GM21515 (cell line): ENCODE measurements at regions not wholly inside any gene's neighbourhood (a gene's known extent, or its start where the extent isn't known, plus 50 kb on each side); places are given as distances from the start of the nearest gene placed in this dataset.

Experiments
- ATAC-seq: cut with Tn5 transposase; IDR thresholded peaks from one replicate; pipeline ENCODE4 v1.9.1; 2021; ENCODE audit not compliant: unreplicated experiment

DNA sequence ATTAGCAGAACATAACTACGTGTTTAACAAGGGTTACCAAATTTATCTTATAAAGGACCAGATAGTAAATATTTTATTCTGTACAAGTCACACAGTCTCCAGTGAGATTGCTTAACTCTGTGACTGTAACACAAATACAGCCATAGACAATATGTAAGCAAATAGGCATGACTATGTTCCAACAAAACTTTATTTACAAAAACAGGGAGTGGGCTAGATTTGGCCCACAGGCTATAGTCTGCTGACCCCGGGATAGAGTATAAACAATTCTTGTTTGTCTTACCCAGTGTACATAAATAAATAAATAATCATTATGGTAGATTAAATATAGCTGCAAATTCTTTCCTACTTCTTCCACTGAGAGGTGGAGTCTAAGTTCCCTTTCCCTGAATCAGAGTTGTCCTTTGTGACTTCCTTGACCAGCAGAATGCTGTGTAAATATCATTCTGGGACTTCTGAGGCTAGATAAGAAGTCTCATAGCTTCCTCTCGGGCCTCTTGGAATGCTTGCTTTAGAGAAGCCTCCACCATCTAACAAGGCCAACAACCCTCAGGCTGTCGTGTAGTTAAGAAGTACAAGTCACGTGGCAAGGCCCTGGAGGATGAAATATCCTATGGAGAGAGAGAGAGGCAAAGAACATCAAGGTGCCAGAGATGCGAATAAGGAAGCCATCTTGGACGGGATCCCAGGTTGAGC is 59.1 kb upstream of the TMEM244 start:
- no peak for ATAC-seq

DNA sequence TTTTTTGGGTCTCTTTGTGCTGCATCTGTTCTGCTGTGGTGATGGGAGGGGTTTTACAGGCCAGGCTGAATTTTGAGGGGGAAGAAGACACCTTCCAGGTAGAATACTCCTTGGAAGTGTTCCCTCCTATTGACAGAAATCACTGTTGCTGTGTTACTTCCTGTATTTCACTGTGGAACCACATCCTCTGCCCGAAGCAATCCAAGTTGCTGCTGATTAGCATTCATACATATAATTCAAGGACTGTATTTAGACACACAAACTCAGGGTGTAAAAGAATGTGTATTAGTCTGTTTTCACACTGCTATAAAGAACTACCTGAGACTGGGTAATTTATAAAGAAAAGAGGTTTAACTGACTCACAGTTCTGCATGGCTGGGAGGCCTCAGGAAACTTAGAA is 50.6 kb upstream of the TMEM244 start:
- ATAC-seq: no peak
